HEK293T (cell line): ENCODE measurements at regions not wholly inside any gene's neighbourhood (a gene's known extent, or its start where the extent isn't known, plus 50 kb on each side); places are given as distances from the start of the nearest gene placed in this dataset.

Experiments used
- CTCF ChIA-PET: fragments of 350-600 bp; formaldehyde crosslinking; extraction: SDS; loops from one replicate; lab custom pipeline; 2021; ENCODE audit warnings: antibody characterized with exemption, inconsistent platforms; lab: Yijun Ruan, JAX
- POLR2A ChIA-PET: fragments of 350-600 bp; formaldehyde crosslinking; extraction: SDS; loops from one replicate; lab custom pipeline; 2020; ENCODE audit warnings: antibody characterized with exemption, inconsistent platforms; lab: Yijun Ruan, JAX
- DNase-seq: peaks from one replicate; pipeline ENCODE4 v3.0.0; 2012; ENCODE audit warnings: mixed read lengths; ENCODE audit errors: extremely low spot score
- ARNT ChIP-seq: fragments of 450-650 bp; IDR thresholded peaks from 2 replicates; pipeline ENCODE4 v1.6.1; 2017; ENCODE audit warnings: mild to moderate bottlenecking
- BHLHE40 ChIP-seq: fragments of 450-650 bp; IDR thresholded peaks from 2 replicates; pipeline ENCODE4 v1.6.1; 2016; ENCODE audit warnings: mild to moderate bottlenecking, moderate library complexity, borderline replicate concordance
- CTBP1 ChIP-seq: fragments of 450-650 bp; IDR thresholded peaks from 2 replicates; pipeline ENCODE4 v1.6.1; 2016; ENCODE audit warnings: borderline replicate concordance
- ELF4 ChIP-seq: fragments of 450-650 bp; IDR thresholded peaks from 2 replicates; pipeline ENCODE4 v1.6.1; 2017; ENCODE audit warnings: antibody characterized with exemption
- FOXA1 ChIP-seq: fragments of 450-650 bp; IDR thresholded peaks from 2 replicates; pipeline ENCODE4 v1.6.1; 2016; ENCODE audit warnings: mild to moderate bottlenecking
- FOXK2 ChIP-seq: fragments of 450-650 bp; IDR thresholded peaks from 2 replicates; pipeline ENCODE4 v1.6.1; 2016; ENCODE audit warnings: mild to moderate bottlenecking
- FOXM1 ChIP-seq: fragments of 450-650 bp; IDR thresholded peaks from 2 replicates; pipeline ENCODE4 v1.6.1; 2017; ENCODE audit warnings: mild to moderate bottlenecking, borderline replicate concordance
- HDGF ChIP-seq: fragments of 450-650 bp; IDR thresholded peaks from 2 replicates; pipeline ENCODE4 v1.6.1; 2017; ENCODE audit warnings: antibody characterized with exemption, borderline replicate concordance
- L3MBTL2 ChIP-seq: fragments of 450-650 bp; conservative IDR thresholded peaks from 2 replicates; pipeline ENCODE4 v1.6.1; 2016; ENCODE audit warnings: mild to moderate bottlenecking
- LEF1 ChIP-seq: fragments of 450-650 bp; IDR thresholded peaks from 2 replicates; pipeline ENCODE4 v1.6.1; 2017; ENCODE audit warnings: mild to moderate bottlenecking, borderline replicate concordance
- NFRKB ChIP-seq: fragments of 450-650 bp; IDR thresholded peaks from 2 replicates; pipeline ENCODE4 v1.6.1; 2016; ENCODE audit warnings: mild to moderate bottlenecking, moderate library complexity
- PKNOX1 ChIP-seq: fragments of 450-650 bp; IDR thresholded peaks from 2 replicates; pipeline ENCODE4 v1.6.1; 2016
- SP1 ChIP-seq: fragments of 450-650 bp; IDR thresholded peaks from 2 replicates; pipeline ENCODE4 v1.6.1; 2017
- SUZ12 ChIP-seq: fragments of 450-650 bp; IDR thresholded peaks from 2 replicates; pipeline ENCODE4 v1.6.1; 2016; ENCODE audit warnings: mild to moderate bottlenecking
- TARDBP ChIP-seq: fragments of 450-650 bp; IDR thresholded peaks from 2 replicates; pipeline ENCODE4 v1.6.1; 2016
- ZNF384 ChIP-seq: fragments of 450-650 bp; IDR thresholded peaks from 2 replicates; pipeline ENCODE4 v1.6.1; 2016

GRCh38 chr5:98994611-98995010, 65.8 kb upstream of the CHD1 start:
- ChIA-PET CTCF (no interaction called here), POLR2A (no interaction called here)
- DNase-seq = no peak
- TF ChIP-seq ARNT (no peak), SP1 (no peak), BHLHE40 (no peak), ELF4 (no peak), TARDBP (no peak), FOXM1 (no peak), HDGF (no peak), PKNOX1 (no peak), SUZ12 (no peak)

- ChIA-PET CTCF (no interaction called here), POLR2A (no interaction called here)
- DNase-seq = no peak
- no peak for TF ChIP-seq HDGF
- TF ChIP-seq PKNOX1 = no peak
- no peak for TF ChIP-seq SUZ12
- no peak for TF ChIP-seq FOXK2
- TF ChIP-seq ZNF384 = no peak
- TF ChIP-seq CTBP1 = no peak
- TF ChIP-seq TARDBP = no peak
- no peak for TF ChIP-seq FOXM1
- TF ChIP-seq SP1 = no peak
- TF ChIP-seq NFRKB = no peak
- no peak for TF ChIP-seq ELF4
- TF ChIP-seq L3MBTL2 = no peak
- no peak for TF ChIP-seq ARNT
- no peak for TF ChIP-seq BHLHE40
- no peak for TF ChIP-seq FOXA1
- TF ChIP-seq LEF1 = no peak
These were observed 64.7 kb upstream of the CHD1 start for GRCh38 chr5:98993512-98993911.

GRCh38 chr5:98992552-98992951, 63.7 kb upstream of the CHD1 start:
- ChIA-PET POLR2A (no interaction called here), CTCF (no interaction called here)
- TF ChIP-seq CTBP1 (no peak), FOXK2 (no peak), ZNF384 (no peak), SUZ12 (no peak), FOXM1 (no peak), NFRKB (no peak), TARDBP (no peak), SP1 (no peak), BHLHE40 (no peak), HDGF (no peak), LEF1 (no peak), L3MBTL2 (no peak), ELF4 (no peak), PKNOX1 (no peak), FOXA1 (no peak)
- no peak for DNase-seq

- POLR2A ChIA-PET = no interaction called here
- CTCF ChIA-PET = no interaction called here
- no peak for TF ChIP-seq BHLHE40
- no peak for TF ChIP-seq ELF4
- TF ChIP-seq LEF1 = no peak
- DNase-seq = no peak
These were observed 60.9 kb upstream of the CHD1 start for GRCh38 chr5:98989727-98990126.

GRCh38 chr5:98986587-98986986, 57.8 kb upstream of the CHD1 start:
- POLR2A ChIA-PET = no interaction called here
- CTCF ChIA-PET = no interaction called here
- TF ChIP-seq FOXK2 (no peak), ARNT (no peak), L3MBTL2 (no peak), FOXM1 (no peak), BHLHE40 (no peak), SP1 (no peak), CTBP1 (no peak)

GRCh38 chr5:98982880-98983279, 54.1 kb upstream of the CHD1 start:
- TF ChIP-seq ARNT (no peak), SP1 (no peak)
- no peak for DNase-seq
- POLR2A ChIA-PET = no interaction called here
- CTCF ChIA-PET = interaction anchor here (0.6 kb wide), 1 partner anchor 72 kb away, joined by 3 read pairs; no protein-coding TSS in a partner anchor

More at GRCh38 chr5:98986587-98986986, 57.8 kb upstream of the CHD1 start:
- no peak for DNase-seq
